OCI-LY1 (cell line): ENCODE measurements at regions not wholly inside any gene's neighbourhood (a gene's known extent, or its start where the extent isn't known, plus 50 kb on each side); places are given as distances from the start of the nearest gene placed in this dataset.

ENCODE experiments used
- CTCF ChIP-seq: fragments of 200-600 bp; sonication (generic), shearing (Covaris generic); IDR thresholded peaks from 2 replicates; pipeline ENCODE4 v1.5.1; 2017; ENCODE audit warnings: mild to moderate bottlenecking, antibody characterized with exemption, low read length, moderate library complexity, mixed read lengths
- EZH2 ChIP-seq: fragments of 200-600 bp; sonication (generic), shearing (Covaris generic); IDR thresholded peaks from 2 replicates; pipeline ENCODE4 v1.8.0; 2017; ENCODE audit warnings: borderline replicate concordance, mixed run types, mild to moderate bottlenecking, antibody characterized with exemption, low read length, moderate library complexity, mixed read lengths

- no peak for TF ChIP-seq EZH2
- TF ChIP-seq CTCF: no peak
Observed at GRCh38 chr11:103594283-103594682, 442.2 kb upstream of the DDI1 start.
